ENCODE measurements at regions not wholly inside any gene's neighbourhood (a gene's known extent, or its start where the extent isn't known, plus 50 kb on each side); places are given as distances from the start of the nearest gene placed in this dataset.

- TF ChIP-seq CTCF (IDR thresholded peaks at IDR 0.05; ENCODE audit: poor library complexity, severe bottlenecking): no peak
- TF ChIP-seq TAF1 (IDR thresholded peaks at IDR 0.05; ENCODE audit: low read depth): no peak
- TF ChIP-seq REST (IDR thresholded peaks at IDR 0.05; ENCODE audit: borderline replicate concordance): no peak
- no peak for TF ChIP-seq EP300 (conservative IDR thresholded peaks at IDR 0.05; ENCODE audit: poor library complexity, severe bottlenecking)
- no peak for TF ChIP-seq SMC3 (conservative IDR thresholded peaks at IDR 0.05; ENCODE audit: poor library complexity)
- TF ChIP-seq EZH2 (IDR thresholded peaks at IDR 0.05; ENCODE audit: borderline replicate concordance, insufficient read depth, low read length, poor library complexity, severe bottlenecking): no peak
- TF ChIP-seq RAD21 (conservative IDR thresholded peaks at IDR 0.05): no peak
- TF ChIP-seq POLR2AphosphoS5 (IDR thresholded peaks at IDR 0.05): no peak
Measured at GRCh38 chr2:66903745-66904465, 469.0 kb downstream of the MEIS1 start.
